ENCODE measurements at regions not wholly inside any gene's neighbourhood (a gene's known extent, or its start where the extent isn't known, plus 50 kb on each side); places are given as distances from the start of the nearest gene placed in this dataset.

GRCh38 chr9:16217943-16218701 lies 652.3 kb downstream of the BNC2 start:
- H3K79me2 ChIP-seq (ENCODE audit: control insufficient read depth, insufficient read depth, low read length): no peaks in the 10 kb centered on the region
- no peaks in the 10 kb centered on the region for H3K9me1 ChIP-seq (ENCODE audit: control insufficient read depth, extremely low read depth, insufficient read depth, low read length)
- no peaks in the 10 kb centered on the region for H3K4me1 ChIP-seq (ENCODE audit: control insufficient read depth, extremely low read depth, insufficient read depth, low read length)
- DNase-seq (ENCODE audit: low read depth, low spot score) (no peak), FAIRE-seq (no peak)
- no peak overlapping the region for H3K9ac ChIP-seq (ENCODE audit: control insufficient read depth, extremely low read depth, insufficient read depth, low read length)
- H3K36me3 ChIP-seq (ENCODE audit: control insufficient read depth in 2 of 2, extremely low read depth in 1 of 2, insufficient read depth in 2 of 2, low read length in 2 of 2): no peaks in the 10 kb centered on the region
- H3K9me3 ChIP-seq (ENCODE audit: control insufficient read depth, low read depth, low read length): no peaks in the 10 kb centered on the region
- no peaks in the 10 kb centered on the region for H4K20me1 ChIP-seq (ENCODE audit: control insufficient read depth, extremely low read depth, insufficient read depth, low read length)
- dilution Hi-C loops (cut with MboI; ENCODE audit: extremely low pct_ligation_motif_present, low sequenced_read_pairs): no loop called here
- H3K4me2 ChIP-seq (ENCODE audit: control insufficient read depth, extremely low read depth, insufficient read depth, low read depth, low read length): no peak overlapping the region
- no peak overlapping the region for H2AFZ ChIP-seq (ENCODE audit: control insufficient read depth, low read length)
- no peak overlapping the region for H3K4me3 ChIP-seq (ENCODE audit: control insufficient read depth in 2 of 3, extremely low read depth in 1 of 3, insufficient read depth in 2 of 3, low read depth in 1 of 3, low read length in 3 of 3)
- no peak overlapping the region for H3K27ac ChIP-seq (ENCODE audit: control insufficient read depth, insufficient read depth, low read length)
- no peaks in the 10 kb centered on the region for H3K27me3 ChIP-seq (ENCODE audit: control insufficient read depth, extremely low read depth, insufficient read depth, low read length)
- no peak for TF ChIP-seq EZH2 (IDR thresholded peaks at IDR 0.05; ENCODE audit: low read length)
- TF ChIP-seq CTCF (optimal IDR thresholded peaks at IDR 0.05 in 1 of 3, IDR thresholded peaks at IDR 0.05 in 1 of 3, conservative IDR thresholded peaks at IDR 0.05 in 1 of 3; ENCODE audit: extremely low read depth in 1 of 3, insufficient read depth in 2 of 3, low read length in 3 of 3): no peak

GRCh38 chr9:16221366-16221765 lies 649.1 kb downstream of the BNC2 start:
- dilution Hi-C loops (cut with MboI; ENCODE audit: extremely low pct_ligation_motif_present, low sequenced_read_pairs): no loop called here
- Histone ChIP-seq H3K9me1 (ENCODE audit: control insufficient read depth, extremely low read depth, insufficient read depth, low read length) (no peaks in the 10 kb centered on the region), H3K79me2 (ENCODE audit: control insufficient read depth, insufficient read depth, low read length) (no peaks in the 10 kb centered on the region), H3K9me3 (ENCODE audit: control insufficient read depth, low read depth, low read length) (no peaks in the 10 kb centered on the region), H3K4me2 (ENCODE audit: control insufficient read depth, extremely low read depth, insufficient read depth, low read depth, low read length) (no peak overlapping the region), H3K27ac (ENCODE audit: control insufficient read depth, insufficient read depth, low read length) (no peak overlapping the region), H3K9ac (ENCODE audit: control insufficient read depth, extremely low read depth, insufficient read depth, low read length) (no peak overlapping the region), H3K36me3 (ENCODE audit: control insufficient read depth in 2 of 2, extremely low read depth in 1 of 2, insufficient read depth in 2 of 2, low read length in 2 of 2) (no peaks in the 10 kb centered on the region), H2AFZ (ENCODE audit: control insufficient read depth, low read length) (no peak overlapping the region), H4K20me1 (ENCODE audit: control insufficient read depth, extremely low read depth, insufficient read depth, low read length) (no peaks in the 10 kb centered on the region), H3K27me3 (ENCODE audit: control insufficient read depth, extremely low read depth, insufficient read depth, low read length) (no peaks in the 10 kb centered on the region), H3K4me3 (ENCODE audit: control insufficient read depth in 2 of 3, extremely low read depth in 1 of 3, insufficient read depth in 2 of 3, low read depth in 1 of 3, low read length in 3 of 3) (no peak overlapping the region), H3K4me1 (ENCODE audit: control insufficient read depth, extremely low read depth, insufficient read depth, low read length) (no peaks in the 10 kb centered on the region)
- no peak for TF ChIP-seq EZH2 (IDR thresholded peaks at IDR 0.05; ENCODE audit: low read length)
- TF ChIP-seq CTCF (optimal IDR thresholded peaks at IDR 0.05 in 1 of 3, IDR thresholded peaks at IDR 0.05 in 1 of 3, conservative IDR thresholded peaks at IDR 0.05 in 1 of 3; ENCODE audit: extremely low read depth in 1 of 3, insufficient read depth in 2 of 3, low read length in 3 of 3): no peak
- FAIRE-seq: no peak
- no peak for DNase-seq (ENCODE audit: low read depth, low spot score)
